IMR-90 (cell line): ENCODE measurements at regions not wholly inside any gene's neighbourhood (a gene's known extent, or its start where the extent isn't known, plus 50 kb on each side); places are given as distances from the start of the nearest gene placed in this dataset.

Experiments
- ATAC-seq: fragments of 200-7000 bp; cut with Tn5 transposase; 2 replicates; pipeline ENCODE4 v1.9.1; 2020; ENCODE audit warnings: low read depth, mild to moderate bottlenecking, moderate library complexity
- BruUV-seq: library from RNA; stranded (reverse); fragments of 400-500 nt; replicated peaks from 2 replicates; lab custom pipeline; 2021; lab: Mats Ljungman, UMichigan
- CTCF ChIA-PET: fragments of 300-600 bp; formaldehyde crosslinking; extraction: SDS; loops from one replicate; lab custom pipeline; 2021; ENCODE audit warnings: antibody characterized with exemption; lab: Yijun Ruan, JAX
- POLR2A ChIA-PET: fragments of 300-600 bp; sonication (Branson Sonifier 250); formaldehyde crosslinking; loops from one replicate; lab custom pipeline; 2022; ENCODE audit warnings: antibody characterized with exemption; ENCODE audit not compliant: unreplicated experiment; lab: Charles Lee
- DNase-seq: peaks from one replicate; pipeline ENCODE4 v3.0.0; 2013
- H2AFZ ChIP-seq: replicated peaks from 2 replicates; pipeline ENCODE3; 2013; ENCODE audit warnings: low read length, mild to moderate bottlenecking; ENCODE audit not compliant: poor library complexity
- H2AK5ac ChIP-seq: 2 replicates; pipeline ENCODE4 v1.6.1; 2013; ENCODE audit warnings: low read depth, low read length, inconsistent platforms
- H2AK9ac ChIP-seq: replicated peaks from 2 replicates; pipeline ENCODE3; 2013; ENCODE audit warnings: mild to moderate bottlenecking, low read depth, low read length, moderate library complexity; ENCODE audit not compliant: poor library complexity
- H2BK120ac ChIP-seq: 2 replicates; pipeline ENCODE4 v1.6.1; 2013; ENCODE audit warnings: low read depth, low read length, inconsistent platforms
- H2BK15ac ChIP-seq: 3 replicates; pipeline ENCODE4 v1.6.1; 2013; ENCODE audit warnings: low read depth, low read length, inconsistent platforms
- H2BK20ac ChIP-seq: 2 replicates; pipeline ENCODE4 v1.6.1; 2013; ENCODE audit warnings: low read depth, mild to moderate bottlenecking, inconsistent platforms, low read length, moderate library complexity
- H2BK5ac ChIP-seq: 2 replicates; pipeline ENCODE4 v1.6.1; 2013; ENCODE audit warnings: mild to moderate bottlenecking, low read depth, low read length, inconsistent platforms; ENCODE audit not compliant: poor library complexity, severe bottlenecking
- H3K14ac ChIP-seq: replicated peaks from 2 replicates; pipeline ENCODE4 v1.6.1; 2013; ENCODE audit warnings: low read depth, low read length, inconsistent platforms
- H3K18ac ChIP-seq: 2 replicates; pipeline ENCODE4 v1.6.1; 2013; ENCODE audit warnings: low read depth, low read length, control low read depth
- H3K23ac ChIP-seq: 2 replicates; pipeline ENCODE4 v1.6.1; 2013; ENCODE audit warnings: low read depth, low read length, inconsistent platforms
- H3K27ac ChIP-seq: 2 replicates; pipeline ENCODE4 v1.5.1; 2013; ENCODE audit warnings: mild to moderate bottlenecking, control low read depth, low read length; ENCODE audit not compliant: insufficient read depth
- H3K27me3 ChIP-seq: 2 replicates; pipeline ENCODE4 v1.6.1; 2013; ENCODE audit warnings: low read length; ENCODE audit not compliant: control insufficient read depth, insufficient read depth
- H3K36me3 ChIP-seq: 2 replicates; pipeline ENCODE4 v1.6.1; 2013; ENCODE audit warnings: low read length, mixed read lengths; ENCODE audit not compliant: control insufficient read depth, insufficient read depth
- H3K4ac ChIP-seq: 2 replicates; pipeline ENCODE4 v1.6.1; 2013; ENCODE audit warnings: low read depth, low read length, inconsistent platforms
- H3K4me1 ChIP-seq: 2 replicates; pipeline ENCODE4 v1.6.1; 2013; ENCODE audit warnings: low read length, mixed read lengths; ENCODE audit not compliant: control insufficient read depth, insufficient read depth
- H3K4me2 ChIP-seq: 2 replicates; pipeline ENCODE4 v1.6.1; 2013; ENCODE audit warnings: low read depth, mild to moderate bottlenecking, control low read depth, low read length, moderate library complexity
- H3K4me3 ChIP-seq: 2 replicates; pipeline ENCODE4 v1.5.1; 2013; ENCODE audit warnings: low read depth, mild to moderate bottlenecking, control low read depth, low read length, moderate library complexity; ENCODE audit not compliant: insufficient read depth
- H3K56ac ChIP-seq: 2 replicates; pipeline ENCODE4 v1.6.1; 2013; ENCODE audit warnings: low read length, inconsistent platforms; ENCODE audit not compliant: insufficient read depth; ENCODE audit errors: extremely low read depth
- H3K79me1 ChIP-seq, 2 experiments: 2 replicates each; pipeline ENCODE4 v1.6.1; 2013; ENCODE audit warnings: low read length in 2 of 2, inconsistent platforms in 1 of 2, low read depth in 1 of 2
- H3K9ac ChIP-seq: 2 replicates; pipeline ENCODE4 v1.6.1; 2013; ENCODE audit warnings: low read depth, low read length, control low read depth
- H3K9me1 ChIP-seq: 2 replicates; pipeline ENCODE4 v1.6.1; 2013; ENCODE audit warnings: low read length, inconsistent platforms; ENCODE audit not compliant: insufficient read depth
- H3K9me3 ChIP-seq: 2 replicates; pipeline ENCODE4 v1.6.1; 2013; ENCODE audit warnings: low read length; ENCODE audit not compliant: control insufficient read depth, insufficient read depth
- H4K20me1 ChIP-seq: 2 replicates; pipeline ENCODE4 v1.6.1; 2013; ENCODE audit warnings: low read length, inconsistent platforms; ENCODE audit not compliant: insufficient read depth
- H4K5ac ChIP-seq: 2 replicates; pipeline ENCODE4 v1.6.1; 2013; ENCODE audit warnings: mild to moderate bottlenecking, low read depth, low read length, control low read depth
- H4K8ac ChIP-seq, 2 experiments: 2 replicates each; pipeline ENCODE4 v1.6.1; 2013; ENCODE audit warnings: low read depth in 2 of 2, low read length in 2 of 2, control low read depth in 1 of 2, inconsistent platforms in 1 of 2
- H4K91ac ChIP-seq: 2 replicates; pipeline ENCODE4 v1.6.1; 2013; ENCODE audit warnings: low read depth, low read length, inconsistent platforms; ENCODE audit not compliant: insufficient read depth
- BHLHE40 ChIP-seq: fragments of 150-350 bp; IDR thresholded peaks from 2 replicates; pipeline ENCODE4 v1.6.1; 2016; ENCODE audit warnings: mild to moderate bottlenecking, low read depth, low read length
- CEBPB ChIP-seq: IDR thresholded peaks from 2 replicates; pipeline ENCODE4 v1.6.1; 2012; ENCODE audit warnings: low read depth, low read length, improper control_type of control experiment
- CHD1 ChIP-seq: IDR thresholded peaks from 2 replicates; pipeline ENCODE4 v1.6.1; 2012; ENCODE audit warnings: low read depth, low read length, improper control_type of control experiment
- FOS ChIP-seq: fragments of 150-350 bp; IDR thresholded peaks from 2 replicates; pipeline ENCODE4 v1.6.1; 2016; ENCODE audit warnings: low read depth, low read length
- MAZ ChIP-seq: IDR thresholded peaks from 2 replicates; pipeline ENCODE4 v1.6.1; 2012; ENCODE audit warnings: low read depth, mild to moderate bottlenecking, low read length, improper control_type of control experiment, moderate library complexity, borderline replicate concordance
- MXI1 ChIP-seq: IDR thresholded peaks from 2 replicates; pipeline ENCODE4 v1.6.1; 2012; ENCODE audit warnings: low read depth, mild to moderate bottlenecking, low read length, moderate library complexity, borderline replicate concordance
- NFE2L2 ChIP-seq: fragments of 150-350 bp; IDR thresholded peaks from 2 replicates; pipeline ENCODE4 v1.6.1; 2016; ENCODE audit warnings: low read depth, mild to moderate bottlenecking, low read length
- POLR2A ChIP-seq: IDR thresholded peaks from 2 replicates; pipeline ENCODE4 v1.6.1; 2012; ENCODE audit warnings: mild to moderate bottlenecking, low read depth, low read length
- RAD21 ChIP-seq: IDR thresholded peaks from 2 replicates; pipeline ENCODE4 v1.6.1; 2012; ENCODE audit warnings: low read length, improper control_type of control experiment
- RFX5 ChIP-seq: IDR thresholded peaks from 2 replicates; pipeline ENCODE4 v1.8.0; 2012; ENCODE audit warnings: low read depth, mild to moderate bottlenecking, low read length, moderate library complexity
- SMC3 ChIP-seq: fragments of 150-350 bp; IDR thresholded peaks from 2 replicates; pipeline ENCODE4 v1.6.1; 2016; ENCODE audit warnings: low read depth, mild to moderate bottlenecking, antibody characterized with exemption, low read length, moderate library complexity
- WGBS, 2 experiments: methylation state at CpG; one replicate each; pipeline versions ENCODE4 v1.1.5 to v1.1.7; 2013; ENCODE audit warnings: missing lambda C conversion rate in 2 of 2; ENCODE audit not compliant: insufficient read length in 1 of 2; ENCODE audit errors: extremely low coverage in 2 of 2; 5-methylcytosine and 5-hydroxymethylcytosine counted together
- dilution Hi-C: fragments of 300-500 bp; cut with HindIII; formaldehyde crosslinking; loops from one replicate; pipeline ENCODE4 v1.14.3; 2018; ENCODE audit warnings: low sequenced_read_pairs; ENCODE audit not compliant: unreplicated experiment
- in situ Hi-C: fragments of 300-500 bp; cut with MboI; formaldehyde crosslinking; loops from 3 replicates; pipeline ENCODE4 v1.14.3; 2019; ENCODE audit warnings: low sequenced_read_pairs, inconsistent platforms, mixed read lengths
- intact Hi-C: fragments of 100-400 bp; cut with micrococcal nuclease; formaldehyde crosslinking; loops from 2 replicates; pipeline ENCODE4 v1.10.0; 2022
- TF ChIP-seq, protein P1 (sequence below): fragments of 150-350 bp; IDR thresholded peaks from 2 replicates; pipeline ENCODE4 v1.6.1; 2016; ENCODE audit warnings: low read depth, mild to moderate bottlenecking, low read length, moderate library complexity, borderline replicate concordance

DNA sequence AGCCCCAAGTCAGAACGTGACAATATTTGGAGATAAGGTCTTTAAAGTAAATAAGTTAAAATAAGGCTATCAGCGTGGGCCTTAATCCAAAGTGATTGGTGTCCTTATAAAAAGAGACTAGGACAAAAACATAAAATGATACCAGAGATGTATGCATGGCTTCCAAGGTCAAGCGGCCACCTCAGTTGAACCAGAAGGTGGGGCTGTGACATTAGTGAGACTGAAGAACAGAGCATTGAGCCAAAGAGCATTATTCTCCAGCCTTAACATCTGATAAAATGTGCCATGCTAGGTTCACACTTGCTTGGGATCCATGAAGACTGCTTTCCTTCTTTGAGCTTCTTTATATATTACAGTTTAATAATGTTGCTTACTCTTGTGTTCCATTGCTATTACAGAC is 554.6 kb downstream of the PLA2G4A start:
- Histone ChIP-seq H3K4me2 (no peak overlapping the region), H3K79me1 (no peaks in the 10 kb centered on the region), H3K27ac (no peak overlapping the region), H3K56ac (no peak overlapping the region), H3K18ac (no peak overlapping the region), H2AFZ (no peak overlapping the region), H3K4ac (no peak overlapping the region), H3K4me1 (no peaks in the 10 kb centered on the region), H3K4me3 (no peak overlapping the region), H4K5ac (no peak overlapping the region), H4K91ac (no peak overlapping the region), H4K20me1 (no peaks in the 10 kb centered on the region), H3K9me3 (no peaks in the 10 kb centered on the region), H3K9ac (no peak overlapping the region), H2BK20ac (no peak overlapping the region), H3K23ac (no peak overlapping the region), H2AK9ac (no peak overlapping the region), H3K27me3 (no peaks in the 10 kb centered on the region), H2BK15ac (no peak overlapping the region), H4K8ac (no peak overlapping the region), H3K9me1 (no peaks in the 10 kb centered on the region), H2BK5ac (no peak overlapping the region), H2BK120ac (no peak overlapping the region), H3K36me3 (no peaks in the 10 kb centered on the region), H2AK5ac (no peak overlapping the region), H3K14ac (no peak overlapping the region; the same call in 1 of the 2 replicates)
- ChIA-PET POLR2A (no interaction called here), CTCF (no interaction called here)
- no peak for DNase-seq
- intact Hi-C loops (no loop called here), dilution Hi-C loops (no loop called here), in situ Hi-C loops (no loop called here)
- no CpG with 5 or more reads among the region's 3 CpGs for WGBS, 2 experiments
- BruUV-seq, result no TSS peak
- ATAC-seq, result no peak
- no peak for TF ChIP-seq FOS
- no peak for TF ChIP-seq SMC3
- TF ChIP-seq CEBPB, result no peak
- no peak for TF ChIP-seq RAD21
- TF ChIP-seq MXI1, result no peak
- no peak for TF ChIP-seq NFE2L2
- no peak for TF ChIP-seq MAZ
- TF ChIP-seq BHLHE40, result no peak
- no peak for TF ChIP-seq CHD1
- TF ChIP-seq RFX5, result no peak
- TF ChIP-seq, protein P1, sequence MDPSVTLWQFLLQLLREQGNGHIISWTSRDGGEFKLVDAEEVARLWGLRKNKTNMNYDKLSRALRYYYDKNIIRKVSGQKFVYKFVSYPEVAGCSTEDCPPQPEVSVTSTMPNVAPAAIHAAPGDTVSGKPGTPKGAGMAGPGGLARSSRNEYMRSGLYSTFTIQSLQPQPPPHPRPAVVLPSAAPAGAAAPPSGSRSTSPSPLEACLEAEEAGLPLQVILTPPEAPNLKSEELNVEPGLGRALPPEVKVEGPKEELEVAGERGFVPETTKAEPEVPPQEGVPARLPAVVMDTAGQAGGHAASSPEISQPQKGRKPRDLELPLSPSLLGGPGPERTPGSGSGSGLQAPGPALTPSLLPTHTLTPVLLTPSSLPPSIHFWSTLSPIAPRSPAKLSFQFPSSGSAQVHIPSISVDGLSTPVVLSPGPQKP, result no peak
- TF ChIP-seq POLR2A, result no peak
